Activated naive CD4-positive, alpha-beta T cell treated with anti-CD3 and anti-CD28 coated beads for 36 hours (primary cell): ENCODE measurements at regions not wholly inside any gene's neighbourhood (a gene's known extent, or its start where the extent isn't known, plus 50 kb on each side); places are given as distances from the start of the nearest gene placed in this dataset.

ENCODE experiments used
- CTCF ChIA-PET: fragments of 350-600 bp; sonication (Branson Sonifier 250); formaldehyde crosslinking; loops from one replicate; lab custom pipeline; 2021; ENCODE audit warnings: antibody characterized with exemption; lab: Charles Lee
- DNase-seq: peaks from one replicate; pipeline ENCODE4 v3.0.0-alpha.2; 2020
- H3K27ac Mint-ChIP-seq: one replicate; pipeline ENCODE4 v1.8.0; 2021; ENCODE audit warnings: mild to moderate bottlenecking, mixed read lengths
- H3K27me3 Mint-ChIP-seq: one replicate; pipeline ENCODE4 v1.8.0; 2021; ENCODE audit warnings: low read depth, mixed read lengths
- H3K36me3 Mint-ChIP-seq: one replicate; pipeline ENCODE4 v1.8.0; 2021; ENCODE audit warnings: low read depth, mixed read lengths
- H3K4me1 Mint-ChIP-seq: one replicate; pipeline ENCODE4 v1.8.0; 2021; ENCODE audit warnings: low read depth, mixed read lengths
- H3K4me3 Mint-ChIP-seq: one replicate; pipeline ENCODE4 v1.8.0; 2021; ENCODE audit warnings: mild to moderate bottlenecking, moderate library complexity, mixed read lengths
- H3K9me3 Mint-ChIP-seq: one replicate; pipeline ENCODE4 v1.8.0; 2021; ENCODE audit warnings: mixed read lengths
- intact Hi-C: fragments of 100-400 bp; cut with micrococcal nuclease; formaldehyde crosslinking; loops from one replicate; pipeline ENCODE4 v1.15.1; 2023

DNA sequence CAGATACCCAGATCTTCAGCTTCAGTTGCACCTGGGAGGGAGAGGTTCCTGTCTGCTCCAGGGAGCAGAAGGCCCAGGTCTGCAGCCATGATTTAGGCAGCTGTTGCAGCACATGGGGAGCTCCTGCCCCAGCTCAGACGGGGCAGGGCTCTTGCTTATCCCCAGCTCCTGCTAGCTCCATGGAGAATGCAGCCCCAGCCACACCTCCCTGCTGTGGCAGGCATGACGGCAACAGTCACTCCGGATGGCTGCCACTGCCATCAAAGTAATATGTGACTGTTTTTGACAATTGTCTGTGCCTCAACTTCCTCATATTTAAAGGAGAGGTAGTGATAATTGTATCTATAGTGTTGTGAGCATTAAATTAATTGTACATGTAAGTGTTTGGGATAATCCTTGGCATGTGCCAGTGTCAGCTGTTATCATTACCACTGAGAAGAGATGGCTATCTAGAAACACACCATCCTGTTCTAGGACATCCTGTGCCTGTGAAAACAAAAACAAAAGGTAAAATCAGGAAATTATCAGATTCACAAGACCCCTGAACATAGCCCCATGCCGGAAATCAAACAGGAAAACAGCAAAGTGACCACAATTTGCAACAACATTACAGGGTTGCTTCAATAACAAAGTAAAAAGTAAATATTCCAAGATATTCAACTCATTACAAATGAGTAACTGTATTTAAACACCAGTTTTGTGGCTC lies 1048.8 kb upstream of the ACO1 start:
- no peak overlapping the region for H3K4me3 Mint-ChIP-seq
- intact Hi-C loops: loop anchor here (5.0 kb wide), 1 partner anchor 73 kb away; no protein-coding TSS in a partner anchor
- DNase-seq: no peak
- peak overlapping the region; percentile 37 for H3K27ac Mint-ChIP-seq
- no peaks in the 10 kb centered on the region for H3K36me3 Mint-ChIP-seq
- H3K27me3 Mint-ChIP-seq: no peaks in the 10 kb centered on the region
- CTCF ChIA-PET: interaction anchor here (0.9 kb wide), 1 partner anchor 56 kb away, joined by 3 read pairs; no protein-coding TSS in a partner anchor
- peaks cover 2% of the 10 kb centered on the region for H3K9me3 Mint-ChIP-seq
- H3K4me1 Mint-ChIP-seq: peaks cover 20% of the 10 kb centered on the region

DNA sequence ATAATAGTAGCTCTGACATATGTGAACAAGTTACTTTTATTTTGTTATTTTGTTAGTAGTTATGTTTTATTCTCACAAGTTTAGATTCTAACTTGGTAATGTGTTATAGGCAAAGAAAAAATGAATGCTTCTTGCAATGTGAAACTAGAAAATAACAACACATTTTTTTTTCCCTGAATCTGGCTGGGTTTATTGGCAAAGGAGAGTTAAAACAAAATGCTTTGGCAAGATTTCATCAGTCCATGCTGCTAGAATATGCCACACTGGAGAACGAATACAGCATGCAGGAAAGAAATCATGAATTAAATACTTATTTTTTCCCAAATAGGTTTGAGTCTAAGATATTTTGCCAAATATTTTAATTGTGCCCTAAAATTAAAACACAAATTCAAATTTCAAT lies 1048.1 kb upstream of the ACO1 start:
- Mint-ChIP-seq H3K27ac (no peak overlapping the region), H3K4me1 (peaks cover 20% of the 10 kb centered on the region), H3K9me3 (peaks cover 2% of the 10 kb centered on the region), H3K4me3 (no peak overlapping the region), H3K27me3 (no peaks in the 10 kb centered on the region), H3K36me3 (no peaks in the 10 kb centered on the region)
- DNase-seq: no peak
- intact Hi-C loops: loop anchor here (5.0 kb wide), 1 partner anchor 74 kb away; no protein-coding TSS in a partner anchor
- CTCF ChIA-PET: no interaction called here

DNA sequence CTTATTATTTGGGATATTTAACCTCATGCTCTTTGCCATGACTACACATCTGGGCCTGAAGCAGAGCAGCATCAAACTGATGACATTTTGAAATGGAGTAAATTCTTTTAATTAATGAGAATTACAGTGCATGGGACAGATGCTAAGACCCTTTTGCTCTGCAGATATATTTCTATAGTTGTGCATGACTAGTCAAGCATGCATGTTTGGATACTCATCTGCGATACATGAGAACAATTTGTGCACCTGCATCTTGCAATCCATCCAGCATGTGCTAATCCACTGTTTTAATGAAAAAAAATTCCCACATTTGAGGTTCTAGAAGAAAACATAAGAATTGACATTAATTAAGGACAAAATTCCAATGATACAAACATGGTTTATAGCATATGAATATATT lies 1047.6 kb upstream of the ACO1 start:
- CTCF ChIA-PET: no interaction called here
- H3K36me3 Mint-ChIP-seq: no peaks in the 10 kb centered on the region
- intact Hi-C loops: loop anchor here (5.0 kb wide), 1 partner anchor 75 kb away; no protein-coding TSS in a partner anchor
- H3K27ac Mint-ChIP-seq: no peak overlapping the region
- no peak for DNase-seq
- H3K27me3 Mint-ChIP-seq: no peaks in the 10 kb centered on the region
- peaks cover 20% of the 10 kb centered on the region for H3K4me1 Mint-ChIP-seq
- no peak overlapping the region for H3K4me3 Mint-ChIP-seq
- peaks cover 2% of the 10 kb centered on the region for H3K9me3 Mint-ChIP-seq

DNA sequence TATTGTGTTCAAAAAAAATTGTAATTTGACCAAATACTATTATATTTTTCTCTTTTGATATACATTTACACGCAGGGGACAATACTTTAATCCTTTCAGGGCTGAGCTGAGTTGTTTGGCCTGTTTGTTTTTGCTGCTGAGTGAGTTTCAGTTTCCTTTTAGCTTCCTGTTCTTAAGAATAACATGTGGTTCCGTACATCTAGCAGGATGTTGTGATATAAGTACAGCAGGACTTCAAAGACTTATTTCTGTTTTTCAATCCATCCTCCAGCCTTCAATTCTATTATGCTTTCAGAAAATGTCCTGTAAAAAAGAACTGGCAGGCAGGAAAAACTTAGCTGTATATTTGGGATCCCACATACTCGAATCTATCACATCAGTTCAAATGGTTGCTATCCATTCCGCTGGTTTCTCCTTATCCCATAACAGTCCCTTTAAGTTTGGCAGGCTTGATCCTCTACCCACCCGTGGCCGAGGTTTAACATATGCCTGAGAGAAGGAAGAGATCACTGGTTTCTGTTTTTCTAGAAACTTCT lies 1037.3 kb upstream of the ACO1 start:
- intact Hi-C loops: loop anchor here (2.0 kb wide), 4 partner anchors 22 to 74 kb away; no protein-coding TSS in a partner anchor
- DNase-seq: peak; percentile 10
- CTCF ChIA-PET: no interaction called here

DNA sequence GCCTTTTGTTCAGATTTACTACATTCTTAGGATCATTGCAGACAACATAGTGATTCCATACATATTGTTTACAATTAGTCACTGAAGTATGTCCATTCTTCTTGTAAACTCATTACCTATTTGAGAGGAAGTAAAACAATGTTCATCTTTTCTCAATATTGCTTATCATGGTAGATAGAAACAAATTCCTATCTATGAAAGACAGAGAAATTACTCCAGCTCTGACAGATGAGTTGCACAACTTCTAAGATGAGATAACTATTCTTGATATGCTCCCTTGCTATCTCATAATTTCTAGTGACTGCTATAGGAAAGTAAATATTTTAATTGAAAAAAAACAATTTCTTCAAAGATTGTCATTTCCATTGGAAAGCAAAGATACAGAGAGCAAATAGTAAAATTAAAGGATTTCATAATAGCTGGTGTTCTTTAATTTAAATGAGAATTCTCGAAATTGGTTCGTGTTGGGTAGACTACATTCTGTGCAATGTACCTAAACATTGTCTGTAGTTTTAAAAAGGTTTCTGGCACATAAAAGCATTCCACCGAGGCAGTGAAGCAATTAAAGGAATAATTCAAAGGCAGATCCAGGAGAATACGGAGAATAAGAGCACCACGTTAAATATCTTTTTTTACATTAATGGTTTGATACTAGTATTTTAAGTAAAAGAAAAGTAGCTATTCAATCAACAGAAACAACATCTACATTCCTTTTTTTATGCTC lies 1029.1 kb upstream of the ACO1 start:
- H3K36me3 Mint-ChIP-seq: peaks cover 3% of the 10 kb centered on the region
- no peak for DNase-seq
- H3K27me3 Mint-ChIP-seq: no peaks in the 10 kb centered on the region
- H3K4me3 Mint-ChIP-seq: no peak overlapping the region
- intact Hi-C loops: no loop called here
- H3K4me1 Mint-ChIP-seq: no peaks in the 10 kb centered on the region
- no peak overlapping the region for H3K27ac Mint-ChIP-seq
- CTCF ChIA-PET: interaction anchor here (0.6 kb wide), 1 partner anchor 339 kb away, joined by 3 read pairs; no protein-coding TSS in a partner anchor
- peaks cover 10% of the 10 kb centered on the region for H3K9me3 Mint-ChIP-seq

More for the DNA sequence above, 1037.3 kb upstream of the ACO1 start:
- peaks cover 5% of the 10 kb centered on the region for H3K36me3 Mint-ChIP-seq
- H3K27me3 Mint-ChIP-seq: no peaks in the 10 kb centered on the region
- peak overlapping the region; percentile 66 for H3K4me3 Mint-ChIP-seq
- peaks cover 27% of the 10 kb centered on the region for H3K4me1 Mint-ChIP-seq
- peaks cover 3% of the 10 kb centered on the region for H3K9me3 Mint-ChIP-seq
- peak overlapping the region; percentile 93 for H3K27ac Mint-ChIP-seq

DNA sequence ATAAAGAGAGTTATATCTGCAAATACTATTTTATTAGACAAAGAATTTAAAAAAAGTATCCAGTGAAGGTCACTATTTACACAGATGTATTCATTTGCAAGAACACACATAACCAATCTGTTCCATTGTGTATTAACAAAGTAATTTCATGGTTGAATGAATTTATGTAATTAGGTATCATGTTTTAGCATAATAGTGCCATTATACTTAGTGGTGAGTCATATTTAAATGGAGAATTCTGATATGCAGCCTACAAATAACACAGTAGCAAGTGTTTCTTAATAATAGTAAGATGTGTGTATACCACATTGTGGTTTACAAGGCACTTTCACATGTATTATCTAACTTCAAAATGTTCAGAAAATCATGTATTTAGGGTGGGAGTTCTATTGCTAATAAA lies 1028.5 kb upstream of the ACO1 start:
- H3K27me3 Mint-ChIP-seq: no peaks in the 10 kb centered on the region
- intact Hi-C loops: no loop called here
- H3K4me3 Mint-ChIP-seq: no peak overlapping the region
- no peaks in the 10 kb centered on the region for H3K36me3 Mint-ChIP-seq
- no peak overlapping the region for H3K27ac Mint-ChIP-seq
- CTCF ChIA-PET: no interaction called here
- DNase-seq: no peak
- no peaks in the 10 kb centered on the region for H3K4me1 Mint-ChIP-seq
- peaks cover 7% of the 10 kb centered on the region for H3K9me3 Mint-ChIP-seq

DNA sequence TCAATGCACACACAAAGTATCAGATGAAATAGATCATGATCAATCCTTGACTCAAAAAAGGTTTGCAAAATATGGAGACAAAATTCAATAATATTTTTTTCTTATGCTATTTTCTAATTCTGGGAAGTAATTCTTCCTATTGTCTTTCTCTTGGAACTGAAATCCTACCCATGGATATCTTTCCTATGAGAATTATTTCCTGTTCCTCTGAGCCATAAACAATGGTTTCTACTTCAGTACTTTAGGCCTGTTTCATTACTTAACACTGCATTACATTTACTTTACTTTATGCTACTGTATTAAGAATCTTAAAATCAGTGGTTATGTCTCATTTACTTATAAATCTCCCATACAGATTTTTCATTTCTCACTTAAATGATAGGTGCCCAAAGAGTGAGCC lies 1025.4 kb upstream of the ACO1 start:
- Mint-ChIP-seq H3K4me1 (no peaks in the 10 kb centered on the region), H3K27me3 (no peaks in the 10 kb centered on the region), H3K27ac (no peak overlapping the region), H3K4me3 (no peak overlapping the region), H3K36me3 (no peaks in the 10 kb centered on the region), H3K9me3 (peaks cover 7% of the 10 kb centered on the region)
- CTCF ChIA-PET: no interaction called here
- DNase-seq: no peak
- intact Hi-C loops: no loop called here

DNA sequence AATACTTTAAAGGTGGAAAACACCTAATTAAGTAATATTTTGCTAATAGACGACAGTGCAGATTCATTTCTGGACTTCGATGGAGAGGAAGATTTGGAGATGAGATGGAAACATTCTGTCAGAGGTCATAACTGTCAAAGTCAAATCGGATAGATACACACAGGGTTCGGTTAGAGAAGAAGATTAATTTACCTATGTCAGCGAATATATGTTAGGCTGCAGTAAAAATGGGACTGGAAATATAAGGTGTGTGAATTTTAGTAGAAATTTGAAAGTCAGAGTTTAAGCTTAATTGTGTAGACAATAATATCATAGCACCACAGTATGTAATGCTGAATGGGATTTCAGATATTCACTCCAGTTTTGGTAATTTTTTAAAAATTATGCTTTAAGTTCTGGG lies 1020.3 kb upstream of the ACO1 start:
- no peaks in the 10 kb centered on the region for H3K9me3 Mint-ChIP-seq
- no peaks in the 10 kb centered on the region for H3K27me3 Mint-ChIP-seq
- CTCF ChIA-PET: no interaction called here
- no peak overlapping the region for H3K27ac Mint-ChIP-seq
- no peaks in the 10 kb centered on the region for H3K4me1 Mint-ChIP-seq
- no peak for DNase-seq
- no peaks in the 10 kb centered on the region for H3K36me3 Mint-ChIP-seq
- intact Hi-C loops: no loop called here
- H3K4me3 Mint-ChIP-seq: no peak overlapping the region

DNA sequence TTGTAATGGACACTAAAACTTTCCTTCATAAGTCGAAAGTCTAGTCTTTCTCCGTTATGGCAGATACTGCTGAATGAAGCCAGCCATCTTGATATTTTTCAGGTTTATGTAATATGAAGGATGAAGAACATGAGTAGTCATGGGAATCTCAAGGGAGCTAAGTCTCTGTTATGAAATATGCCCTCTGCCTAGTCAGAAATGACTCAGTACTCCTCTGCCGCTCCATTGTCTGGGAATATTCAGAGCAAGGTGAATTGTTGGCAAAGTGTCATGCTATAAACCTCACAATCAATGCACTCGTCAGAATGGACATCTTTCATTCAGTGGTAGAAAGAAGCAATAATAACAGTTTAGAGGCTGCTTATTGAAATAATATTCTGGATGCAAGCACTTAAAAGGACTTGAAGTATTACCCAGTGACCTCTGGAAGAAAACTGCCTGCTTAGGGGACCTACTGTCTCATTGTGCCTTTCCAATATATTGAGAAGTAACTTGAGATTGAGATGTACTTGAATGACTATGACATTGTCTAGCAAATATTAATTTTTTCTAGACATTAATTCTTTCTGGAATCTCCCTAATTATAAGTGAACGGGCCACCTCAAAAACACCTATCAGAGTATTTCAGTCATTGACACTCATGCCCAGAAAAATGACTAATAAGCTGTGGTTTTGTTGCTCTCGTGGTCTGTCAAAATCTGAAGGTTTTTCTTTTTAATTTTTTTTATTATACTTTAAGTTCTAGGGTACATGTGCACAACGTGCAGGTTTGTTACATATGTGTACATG lies 1011.5 kb upstream of the ACO1 start:
- intact Hi-C loops: no loop called here
- H3K4me3 Mint-ChIP-seq: no peak overlapping the region
- no peaks in the 10 kb centered on the region for H3K9me3 Mint-ChIP-seq
- no peaks in the 10 kb centered on the region for H3K4me1 Mint-ChIP-seq
- DNase-seq: no peak
- CTCF ChIA-PET: interaction anchor here (0.5 kb wide), 1 partner anchor 110 kb away, joined by 3 read pairs; no protein-coding TSS in a partner anchor
- H3K36me3 Mint-ChIP-seq: no peaks in the 10 kb centered on the region
- no peaks in the 10 kb centered on the region for H3K27me3 Mint-ChIP-seq
- H3K27ac Mint-ChIP-seq: no peak overlapping the region

DNA sequence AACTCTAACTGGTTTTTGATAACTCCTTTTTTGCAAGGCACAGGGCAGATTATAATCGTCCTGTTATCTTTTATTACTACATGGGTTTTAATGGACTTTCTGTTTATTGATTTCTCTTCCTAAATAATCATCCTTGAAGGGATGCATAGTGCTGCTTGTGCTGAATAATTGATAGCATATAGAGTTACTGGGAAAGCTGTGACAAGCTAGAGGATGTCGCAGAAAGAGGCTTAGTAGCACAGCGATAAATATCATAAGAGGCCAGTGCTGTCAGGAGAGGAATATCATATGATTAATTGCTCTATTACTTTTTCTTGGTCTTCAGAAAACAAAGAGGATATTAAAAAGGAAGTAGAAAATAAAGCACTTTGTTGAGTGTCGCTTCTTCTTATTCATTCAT lies 1007.1 kb upstream of the ACO1 start:
- Mint-ChIP-seq H3K9me3 (no peaks in the 10 kb centered on the region), H3K4me1 (no peaks in the 10 kb centered on the region), H3K4me3 (no peak overlapping the region), H3K27me3 (no peaks in the 10 kb centered on the region), H3K27ac (no peak overlapping the region), H3K36me3 (no peaks in the 10 kb centered on the region)
- intact Hi-C loops: no loop called here
- DNase-seq: no peak
- CTCF ChIA-PET: no interaction called here

DNA sequence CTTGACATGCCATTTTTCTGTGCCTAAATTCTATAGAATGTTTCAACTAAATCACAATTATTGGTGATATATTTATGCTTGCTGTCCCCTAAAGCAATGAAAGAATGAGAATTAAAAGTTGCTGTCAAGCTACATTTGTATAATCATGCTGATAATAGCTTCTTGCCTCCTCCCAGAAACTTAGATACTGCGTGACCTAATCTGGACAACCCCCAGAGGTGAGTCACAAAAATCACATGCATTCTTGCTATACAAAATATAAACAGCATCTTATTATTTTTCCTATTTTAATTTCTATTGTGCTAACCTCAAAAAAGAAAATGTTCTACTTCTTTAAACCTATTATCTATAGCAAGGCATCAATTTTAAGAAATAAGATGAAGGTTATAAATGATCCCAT lies 995.8 kb upstream of the ACO1 start:
- Mint-ChIP-seq H3K4me1 (peaks cover 14% of the 10 kb centered on the region), H3K4me3 (no peak overlapping the region), H3K9me3 (no peaks in the 10 kb centered on the region), H3K36me3 (no peaks in the 10 kb centered on the region), H3K27ac (no peak overlapping the region), H3K27me3 (no peaks in the 10 kb centered on the region)
- intact Hi-C loops: no loop called here
- DNase-seq: no peak
- CTCF ChIA-PET: no interaction called here

DNA sequence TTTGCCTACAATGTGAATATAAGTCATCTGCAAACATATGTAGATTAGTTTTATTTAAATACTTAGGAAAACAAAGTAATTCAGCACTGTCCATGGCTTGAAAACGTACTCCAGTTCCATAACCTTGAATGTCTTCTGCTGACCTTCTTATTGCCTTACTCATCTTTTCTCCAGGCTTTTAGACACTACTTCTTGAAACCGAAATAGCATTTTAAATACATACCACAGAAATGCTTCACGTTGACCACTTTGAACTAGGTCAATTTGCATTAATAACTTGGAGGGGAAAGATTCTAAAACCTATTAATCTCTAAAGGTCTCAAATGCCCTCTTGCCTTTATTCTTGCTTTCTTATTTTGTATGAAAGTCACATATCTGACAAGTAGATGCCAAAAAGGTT lies 995.4 kb upstream of the ACO1 start:
- no peak for DNase-seq
- no peaks in the 10 kb centered on the region for H3K9me3 Mint-ChIP-seq
- CTCF ChIA-PET: no interaction called here
- H3K36me3 Mint-ChIP-seq: no peaks in the 10 kb centered on the region
- H3K27me3 Mint-ChIP-seq: no peaks in the 10 kb centered on the region
- peaks cover 17% of the 10 kb centered on the region for H3K4me1 Mint-ChIP-seq
- intact Hi-C loops: no loop called here
- no peak overlapping the region for H3K27ac Mint-ChIP-seq
- no peak overlapping the region for H3K4me3 Mint-ChIP-seq
